ENCODE measurements at regions not wholly inside any gene's neighbourhood (a gene's known extent, or its start where the extent isn't known, plus 50 kb on each side); places are given as distances from the start of the nearest gene placed in this dataset.
"Not testable (repeated sequence)": the region's sequence is repeated elsewhere in the genome, so short reads cannot be mapped to it uniquely, and the experiment has no call there.

- Histone ChIP-seq H3K4me1 (ENCODE audit: control insufficient read depth, insufficient read depth, low read depth, low read length) (no peaks in the 10 kb centered on the region), H2AFZ (ENCODE audit: low read depth, low read length) (no peak overlapping the region), H4K8ac (ENCODE audit: low read length) (no peak overlapping the region), H3K23ac (ENCODE audit: low read length in 2 of 2) (no peak overlapping the region), H3K18ac (ENCODE audit: low read depth in 1 of 2, low read length in 2 of 2) (no peak overlapping the region), H2BK120ac (ENCODE audit: low read depth, low read length) (no peak overlapping the region), H2BK15ac (ENCODE audit: low read depth, poor library complexity, severe bottlenecking) (no peak overlapping the region), H2BK5ac (ENCODE audit: low read depth, low read length, poor library complexity, severe bottlenecking) (no peak overlapping the region), H3K9me3 (ENCODE audit: control insufficient read depth, low read length) (peaks cover under 1% of the 10 kb centered on the region), H3K36me3 (ENCODE audit: control insufficient read depth in 1 of 2, insufficient read depth in 2 of 2, low read depth in 1 of 2, low read length in 2 of 2) (no peaks in the 10 kb centered on the region), H3K79me1 (replicated peaks; ENCODE audit: low read length, poor library complexity, severe bottlenecking) (no peaks in the 10 kb centered on the region), H3K9ac (ENCODE audit: low read length) (no peak overlapping the region), H3K14ac (ENCODE audit: low read length in 2 of 2) (no peak overlapping the region), H3K27me3 (ENCODE audit: control insufficient read depth in 1 of 2, insufficient read depth in 1 of 2, low read length in 2 of 2) (no peaks in the 10 kb centered on the region), H4K91ac (ENCODE audit: low read length) (no peak overlapping the region), H3K4me3 (ENCODE audit: insufficient read depth in 1 of 2, low read depth in 1 of 2, low read length in 2 of 2) (no peak overlapping the region), H2BK12ac (ENCODE audit: low read length in 2 of 2) (no peak overlapping the region), H3K27ac (ENCODE audit: low read length, poor library complexity, severe bottlenecking) (no peak overlapping the region), H2AK5ac (ENCODE audit: low read length, severe bottlenecking) (no peak overlapping the region), H3K4ac (ENCODE audit: low read depth in 1 of 2, low read length in 2 of 2) (no peak overlapping the region), H3K4me2 (ENCODE audit: low read length, poor library complexity, severe bottlenecking) (no peak overlapping the region)
- WGBS = 93% methylated on average over 12 of the region's 12 CpGs
- no peak for DNase-seq
Observed at GRCh38 chr21:19224090-19224489, 820.5 kb upstream of the TMPRSS15 start.

GRCh38 chr21:19228226-19228625, 824.6 kb upstream of the TMPRSS15 start:
- Histone ChIP-seq H3K23ac (ENCODE audit: low read length in 2 of 2) (no peak overlapping the region), H4K91ac (ENCODE audit: low read length) (no peak overlapping the region), H2BK15ac (ENCODE audit: low read depth, poor library complexity, severe bottlenecking) (no peak overlapping the region), H2AK5ac (ENCODE audit: low read length, severe bottlenecking) (no peak overlapping the region), H3K9me3 (ENCODE audit: control insufficient read depth, low read length) (no peaks in the 10 kb centered on the region), H2AFZ (ENCODE audit: low read depth, low read length) (no peak overlapping the region), H3K79me1 (replicated peaks; ENCODE audit: low read length, poor library complexity, severe bottlenecking) (no peaks in the 10 kb centered on the region), H3K4me2 (ENCODE audit: low read length, poor library complexity, severe bottlenecking) (no peak overlapping the region), H2BK5ac (ENCODE audit: low read depth, low read length, poor library complexity, severe bottlenecking) (no peak overlapping the region), H3K14ac (ENCODE audit: low read length in 2 of 2) (no peak overlapping the region), H3K36me3 (ENCODE audit: control insufficient read depth in 1 of 2, insufficient read depth in 2 of 2, low read depth in 1 of 2, low read length in 2 of 2) (no peaks in the 10 kb centered on the region), H3K27ac (ENCODE audit: low read length, poor library complexity, severe bottlenecking) (no peak overlapping the region), H3K4ac (ENCODE audit: low read depth in 1 of 2, low read length in 2 of 2) (no peak overlapping the region), H2BK120ac (ENCODE audit: low read depth, low read length) (no peak overlapping the region), H3K27me3 (ENCODE audit: control insufficient read depth in 1 of 2, insufficient read depth in 1 of 2, low read length in 2 of 2) (no peaks in the 10 kb centered on the region), H3K9ac (ENCODE audit: low read length) (no peak overlapping the region), H2BK12ac (ENCODE audit: low read length in 2 of 2) (no peak overlapping the region), H3K4me3 (ENCODE audit: insufficient read depth in 1 of 2, low read depth in 1 of 2, low read length in 2 of 2) (no peak overlapping the region), H3K4me1 (ENCODE audit: control insufficient read depth, insufficient read depth, low read depth, low read length) (no peaks in the 10 kb centered on the region), H3K18ac (ENCODE audit: low read depth in 1 of 2, low read length in 2 of 2) (no peak overlapping the region), H4K8ac (ENCODE audit: low read length) (no peak overlapping the region)
- peak; percentile 0 for DNase-seq
- 29% methylated on average over 1 of the region's 1 CpG for WGBS

- H2AFZ ChIP-seq (ENCODE audit: low read depth, low read length); H3K27me3 ChIP-seq (ENCODE audit: control insufficient read depth in 1 of 2, insufficient read depth in 1 of 2, low read length in 2 of 2); H2BK5ac ChIP-seq (ENCODE audit: low read depth, low read length, poor library complexity, severe bottlenecking); H2AK5ac ChIP-seq (ENCODE audit: low read length, severe bottlenecking); H3K4me1 ChIP-seq (ENCODE audit: control insufficient read depth, insufficient read depth, low read depth, low read length); H2BK12ac ChIP-seq (ENCODE audit: low read length in 2 of 2); H4K8ac ChIP-seq (ENCODE audit: low read length); H3K9ac ChIP-seq (ENCODE audit: low read length); H3K4ac ChIP-seq (ENCODE audit: low read depth in 1 of 2, low read length in 2 of 2); H3K4me3 ChIP-seq (ENCODE audit: insufficient read depth in 1 of 2, low read depth in 1 of 2, low read length in 2 of 2); H2BK15ac ChIP-seq (ENCODE audit: low read depth, poor library complexity, severe bottlenecking); H4K91ac ChIP-seq (ENCODE audit: low read length); H3K23ac ChIP-seq (ENCODE audit: low read length in 2 of 2); H3K27ac ChIP-seq (ENCODE audit: low read length, poor library complexity, severe bottlenecking); H3K4me2 ChIP-seq (ENCODE audit: low read length, poor library complexity, severe bottlenecking); H3K9me3 ChIP-seq (ENCODE audit: control insufficient read depth, low read length); H3K36me3 ChIP-seq (ENCODE audit: control insufficient read depth in 1 of 2, insufficient read depth in 2 of 2, low read depth in 1 of 2, low read length in 2 of 2); H3K79me1 ChIP-seq (replicated peaks; ENCODE audit: low read length, poor library complexity, severe bottlenecking); DNase-seq; H2BK120ac ChIP-seq (ENCODE audit: low read depth, low read length); H3K18ac ChIP-seq (ENCODE audit: low read depth in 1 of 2, low read length in 2 of 2); H3K14ac ChIP-seq (ENCODE audit: low read length in 2 of 2): not testable (repeated sequence)
- WGBS = 88% methylated on average over 12 of the region's 12 CpGs
Observed at GRCh38 chr21:19233841-19234240, 830.3 kb upstream of the TMPRSS15 start.

- Histone ChIP-seq H3K18ac (ENCODE audit: low read depth in 1 of 2, low read length in 2 of 2) (no peak overlapping the region), H3K23ac (ENCODE audit: low read length in 2 of 2) (no peak overlapping the region), H2BK12ac (ENCODE audit: low read length in 2 of 2) (no peak overlapping the region), H2BK5ac (ENCODE audit: low read depth, low read length, poor library complexity, severe bottlenecking) (no peak overlapping the region), H3K14ac (ENCODE audit: low read length in 2 of 2) (no peak overlapping the region), H3K9ac (ENCODE audit: low read length) (no peak overlapping the region), H2BK15ac (ENCODE audit: low read depth, poor library complexity, severe bottlenecking) (no peak overlapping the region), H3K36me3 (ENCODE audit: control insufficient read depth in 1 of 2, insufficient read depth in 2 of 2, low read depth in 1 of 2, low read length in 2 of 2) (no peaks in the 10 kb centered on the region), H2AK5ac (ENCODE audit: low read length, severe bottlenecking) (no peak overlapping the region), H4K91ac (ENCODE audit: low read length) (no peak overlapping the region), H3K4me1 (ENCODE audit: control insufficient read depth, insufficient read depth, low read depth, low read length) (no peaks in the 10 kb centered on the region), H3K9me3 (ENCODE audit: control insufficient read depth, low read length) (peaks cover 4% of the 10 kb centered on the region), H2AFZ (ENCODE audit: low read depth, low read length) (no peak overlapping the region), H3K27me3 (ENCODE audit: control insufficient read depth in 1 of 2, insufficient read depth in 1 of 2, low read length in 2 of 2) (no peaks in the 10 kb centered on the region), H2BK120ac (ENCODE audit: low read depth, low read length) (no peak overlapping the region), H3K79me1 (replicated peaks; ENCODE audit: low read length, poor library complexity, severe bottlenecking) (no peaks in the 10 kb centered on the region), H3K4me2 (ENCODE audit: low read length, poor library complexity, severe bottlenecking) (no peak overlapping the region), H3K27ac (ENCODE audit: low read length, poor library complexity, severe bottlenecking) (no peak overlapping the region), H4K8ac (ENCODE audit: low read length) (no peak overlapping the region), H3K4me3 (ENCODE audit: insufficient read depth in 1 of 2, low read depth in 1 of 2, low read length in 2 of 2) (no peak overlapping the region), H3K4ac (ENCODE audit: low read depth in 1 of 2, low read length in 2 of 2) (no peak overlapping the region)
- WGBS = 94% methylated on average over 9 of the region's 9 CpGs
- DNase-seq = no peak
Observed at GRCh38 chr21:19236209-19236608, 832.6 kb upstream of the TMPRSS15 start.

Data from mesenchymal stem cell (in vitro differentiated cells and primary cell).